Right atrium auricular region (tissue), 2 donors: ENCODE measurements at regions not wholly inside any gene's neighbourhood (a gene's known extent, or its start where the extent isn't known, plus 50 kb on each side); places are given as distances from the start of the nearest gene placed in this dataset.
A peak's percentile ranks its signal among the peaks of the same experiment; 100 is the strongest.

ENCODE experiments used
- DNase-seq: peaks from one replicate; pipeline ENCODE4 v3.0.0-alpha.2; 2019; ENCODE audit warnings: low spot score
- H3K27ac ChIP-seq, 2 donors: fragments of 200-600 bp; sonication (generic); 1 replicate in 1 of 2; 2 replicates in 1 of 2; pipeline ENCODE4 v1.5.1; 2016 to 2019
- H3K27me3 ChIP-seq, 2 donors: fragments of 200-600 bp; sonication (generic); one replicate each; pipeline versions ENCODE4 v1.5.1 to v1.6.0; 2017 to 2019
- H3K36me3 ChIP-seq: fragments of 200-600 bp; sonication (generic); one replicate; pipeline ENCODE4 v1.5.1; 2016
- H3K4me1 ChIP-seq, 2 donors: fragments of 200-600 bp; sonication (generic); one replicate each; pipeline versions ENCODE4 v1.5.1 to v1.6.0; 2017 to 2019
- H3K4me3 ChIP-seq, 2 donors: fragments of 200-600 bp; sonication (generic); 1 replicate in 1 of 2; 2 replicates in 1 of 2; pipeline ENCODE4 v1.5.1; 2017 to 2019; ENCODE audit warnings: mild to moderate bottlenecking in 1 of 2, moderate library complexity in 1 of 2
- H3K9me3 ChIP-seq, 2 donors: fragments of 200-600 bp; sonication (generic); one replicate each; pipeline ENCODE4 v1.5.1; 2019
- CTCF ChIP-seq, 2 donors: fragments of 200-600 bp; sonication (generic); IDR thresholded peaks; one replicate each; pipeline ENCODE4 v1.5.1; 2019; ENCODE audit warnings: antibody characterized with exemption in 2 of 2

GRCh38 chr4:24044610-24045589 lies 155.1 kb upstream of the PPARGC1A start:
- no peaks in the 10 kb centered on the region for H3K4me1 ChIP-seq
- no peak for DNase-seq
- no peaks in the 10 kb centered on the region for H3K9me3 ChIP-seq
- no peak for TF ChIP-seq CTCF (IDR thresholded peaks at IDR 0.05)
- H3K27ac ChIP-seq, result no peak overlapping the region
- no peaks in the 10 kb centered on the region for H3K36me3 ChIP-seq
- no peaks in the 10 kb centered on the region for H3K27me3 ChIP-seq
- no peak overlapping the region for H3K4me3 ChIP-seq

- no peaks in the 10 kb centered on the region for H3K4me1 ChIP-seq
- H3K36me3 ChIP-seq, result no peaks in the 10 kb centered on the region
- H3K27me3 ChIP-seq, result no peaks in the 10 kb centered on the region
- TF ChIP-seq CTCF (IDR thresholded peaks at IDR 0.05), result no peak
- no peak overlapping the region for H3K27ac ChIP-seq
- no peak overlapping the region for H3K4me3 ChIP-seq
- DNase-seq, result no peak
- no peaks in the 10 kb centered on the region for H3K9me3 ChIP-seq
These were observed 152.2 kb upstream of the PPARGC1A start for GRCh38 chr4:24042094-24042493.

- DNase-seq, result no peak
- H3K36me3 ChIP-seq, result no peaks in the 10 kb centered on the region
- no peaks in the 10 kb centered on the region for H3K27me3 ChIP-seq
- H3K9me3 ChIP-seq, result no peaks in the 10 kb centered on the region
- no peak overlapping the region for H3K27ac ChIP-seq
- no peak overlapping the region for H3K4me3 ChIP-seq
- H3K4me1 ChIP-seq, result no peaks in the 10 kb centered on the region
- no peak for TF ChIP-seq CTCF (IDR thresholded peaks at IDR 0.05)
These were observed 151.0 kb upstream of the PPARGC1A start for GRCh38 chr4:24040811-24041210.

- Histone ChIP-seq H3K4me3 (no peak overlapping the region), H3K27ac (no peak overlapping the region), H3K4me1 (peaks cover 0 to 7% of the 10 kb centered on the region in 2 donors), H3K9me3 (no peaks in the 10 kb centered on the region), H3K36me3 (no peaks in the 10 kb centered on the region), H3K27me3 (no peaks in the 10 kb centered on the region)
- no peak for DNase-seq
- no peak for TF ChIP-seq CTCF (IDR thresholded peaks at IDR 0.05)
These were observed 143.8 kb upstream of the PPARGC1A start for GRCh38 chr4:24033626-24034025.

GRCh38 chr4:24032371-24032989 lies 142.6 kb upstream of the PPARGC1A start:
- TF ChIP-seq CTCF (IDR thresholded peaks at IDR 0.05), result peak in 1 of 2 donors; percentile 46
- H3K36me3 ChIP-seq, result no peaks in the 10 kb centered on the region
- no peaks in the 10 kb centered on the region for H3K9me3 ChIP-seq
- DNase-seq, result no peak
- H3K4me3 ChIP-seq, result no peak overlapping the region
- H3K27me3 ChIP-seq, result no peaks in the 10 kb centered on the region
- H3K27ac ChIP-seq, result no peak overlapping the region
- peaks cover 0 to 7% of the 10 kb centered on the region in 2 donors for H3K4me1 ChIP-seq
